ENCODE measurements at regions not wholly inside any gene's neighbourhood (a gene's known extent, or its start where the extent isn't known, plus 50 kb on each side); places are given as distances from the start of the nearest gene placed in this dataset.

DNA sequence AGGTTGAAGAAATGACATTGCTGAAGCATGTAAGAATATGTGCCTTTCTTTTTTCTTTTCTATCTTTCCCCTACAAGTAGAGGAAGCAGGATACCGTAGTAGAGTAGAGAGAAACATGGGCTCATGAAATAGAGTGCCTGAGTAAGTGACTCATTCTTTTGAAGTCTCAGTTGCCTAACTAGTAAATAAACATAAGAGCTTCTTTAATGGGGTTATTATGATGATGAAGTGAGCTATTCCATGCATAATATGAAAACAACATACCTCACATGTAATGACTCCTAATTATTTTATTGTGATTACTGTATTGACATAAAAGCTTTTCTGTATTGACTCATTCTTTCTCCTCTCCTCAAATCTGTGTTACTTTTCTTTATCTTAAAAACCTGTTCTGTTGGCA is 1538.2 kb downstream of the TECRL start:
- H3K9me3 ChIP-seq = peaks cover 0 to 33% (median 14%) of the 10 kb centered on the region in 8 donors
- H3K36me3 ChIP-seq = no peaks in the 10 kb centered on the region
- no peaks in the 10 kb centered on the region for H3K27me3 ChIP-seq (replicated peaks in 1 of 7)
- H3K4me1 ChIP-seq = no peaks in the 10 kb centered on the region
- no peak for DNase-seq
- intact Hi-C loops (cut with DNase I; ENCODE audit: low total_unique reads) = no loop called here
- WGBS, 5 donors = 66 to 83% (median 71%) methylated on average over 1 of the region's 1 CpG
- H3K4me3 ChIP-seq = no peak overlapping the region
- TF ChIP-seq POLR2A (IDR thresholded peaks at IDR 0.05) (no peak), POLR2AphosphoS5 (IDR thresholded peaks at IDR 0.05) (no peak)
- TF ChIP-seq, protein P1, sequence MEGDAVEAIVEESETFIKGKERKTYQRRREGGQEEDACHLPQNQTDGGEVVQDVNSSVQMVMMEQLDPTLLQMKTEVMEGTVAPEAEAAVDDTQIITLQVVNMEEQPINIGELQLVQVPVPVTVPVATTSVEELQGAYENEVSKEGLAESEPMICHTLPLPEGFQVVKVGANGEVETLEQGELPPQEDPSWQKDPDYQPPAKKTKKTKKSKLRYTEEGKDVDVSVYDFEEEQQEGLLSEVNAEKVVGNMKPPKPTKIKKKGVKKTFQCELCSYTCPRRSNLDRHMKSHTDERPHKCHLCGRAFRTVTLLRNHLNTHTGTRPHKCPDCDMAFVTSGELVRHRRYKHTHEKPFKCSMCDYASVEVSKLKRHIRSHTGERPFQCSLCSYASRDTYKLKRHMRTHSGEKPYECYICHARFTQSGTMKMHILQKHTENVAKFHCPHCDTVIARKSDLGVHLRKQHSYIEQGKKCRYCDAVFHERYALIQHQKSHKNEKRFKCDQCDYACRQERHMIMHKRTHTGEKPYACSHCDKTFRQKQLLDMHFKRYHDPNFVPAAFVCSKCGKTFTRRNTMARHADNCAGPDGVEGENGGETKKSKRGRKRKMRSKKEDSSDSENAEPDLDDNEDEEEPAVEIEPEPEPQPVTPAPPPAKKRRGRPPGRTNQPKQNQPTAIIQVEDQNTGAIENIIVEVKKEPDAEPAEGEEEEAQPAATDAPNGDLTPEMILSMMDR (IDR thresholded peaks at IDR 0.05 in 8 of 11, conservative IDR thresholded peaks at IDR 0.05 in 3 of 11) = no peak
- H3K27ac ChIP-seq = no peak overlapping the region

DNA sequence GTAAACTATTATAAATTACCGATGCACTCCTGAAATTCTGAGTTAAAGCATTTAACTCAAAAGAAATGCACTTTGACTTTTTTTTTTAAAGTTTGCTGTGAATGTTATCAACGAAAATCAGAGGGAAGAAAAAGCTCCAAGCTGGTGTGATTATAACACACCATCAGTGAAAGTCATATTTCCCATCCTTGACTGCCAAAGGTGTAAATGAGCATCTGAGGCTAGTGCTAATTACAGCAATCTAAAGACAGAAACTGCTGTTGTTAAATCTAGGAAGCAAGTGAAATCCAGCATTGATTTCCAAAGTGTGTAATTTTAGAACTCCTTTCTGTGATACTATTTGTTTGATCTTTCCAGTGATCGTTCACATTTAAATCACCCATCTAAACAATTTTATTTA is 1538.8 kb downstream of the TECRL start:
- intact Hi-C loops (cut with DNase I; ENCODE audit: low total_unique reads) = no loop called here
- Histone ChIP-seq H3K4me3 (no peak overlapping the region), H3K9me3 (peaks cover 0 to 33% (median 14%) of the 10 kb centered on the region in 8 donors), H3K36me3 (no peaks in the 10 kb centered on the region), H3K4me1 (no peaks in the 10 kb centered on the region), H3K27me3 (replicated peaks in 1 of 7) (no peaks in the 10 kb centered on the region), H3K27ac (no peak overlapping the region)
- 66 to 74% (median 70%) methylated on average over 3 of the region's 3 CpGs for WGBS, 5 donors
- TF ChIP-seq, protein P1 (IDR thresholded peaks at IDR 0.05 in 8 of 11, conservative IDR thresholded peaks at IDR 0.05 in 3 of 11) = no peak
- TF ChIP-seq POLR2AphosphoS5 (IDR thresholded peaks at IDR 0.05) (no peak), POLR2A (IDR thresholded peaks at IDR 0.05) (no peak)
- DNase-seq = no peak

DNA sequence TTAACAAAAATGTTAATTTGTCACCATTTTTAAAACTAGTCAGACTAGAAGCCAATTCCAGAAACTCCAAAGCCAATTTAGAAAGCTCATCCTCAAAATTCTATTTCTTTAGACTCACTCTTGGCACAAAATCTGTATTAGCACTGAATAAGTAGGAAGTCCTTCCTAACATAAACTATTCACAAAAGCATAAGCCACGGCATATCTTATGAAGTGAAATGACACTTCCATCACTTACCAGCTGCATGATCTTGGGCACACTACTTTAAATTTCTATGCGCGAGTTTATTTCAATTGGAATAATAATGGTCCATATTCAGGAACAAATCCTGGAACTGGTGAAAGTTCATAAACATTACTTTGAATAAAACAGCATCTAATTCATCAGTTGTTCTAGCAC is 1544.0 kb downstream of the TECRL start:
- no peaks in the 10 kb centered on the region for H3K27me3 ChIP-seq (replicated peaks in 1 of 7)
- TF ChIP-seq, protein P1 (IDR thresholded peaks at IDR 0.05 in 8 of 11, conservative IDR thresholded peaks at IDR 0.05 in 3 of 11) = no peak
- no peak for TF ChIP-seq POLR2A (IDR thresholded peaks at IDR 0.05)
- TF ChIP-seq POLR2AphosphoS5 (IDR thresholded peaks at IDR 0.05) = no peak
- H3K36me3 ChIP-seq = no peaks in the 10 kb centered on the region
- no peaks in the 10 kb centered on the region for H3K4me1 ChIP-seq
- no peak for DNase-seq
- intact Hi-C loops (cut with DNase I; ENCODE audit: low total_unique reads) = no loop called here
- 87 to 91% (median 89%) methylated on average over 3 of the region's 3 CpGs for WGBS, 5 donors
- H3K9me3 ChIP-seq = peaks cover 0 to 5% (median 0%) of the 10 kb centered on the region in 8 donors
- no peak overlapping the region for H3K4me3 ChIP-seq
- no peak overlapping the region for H3K27ac ChIP-seq

DNA sequence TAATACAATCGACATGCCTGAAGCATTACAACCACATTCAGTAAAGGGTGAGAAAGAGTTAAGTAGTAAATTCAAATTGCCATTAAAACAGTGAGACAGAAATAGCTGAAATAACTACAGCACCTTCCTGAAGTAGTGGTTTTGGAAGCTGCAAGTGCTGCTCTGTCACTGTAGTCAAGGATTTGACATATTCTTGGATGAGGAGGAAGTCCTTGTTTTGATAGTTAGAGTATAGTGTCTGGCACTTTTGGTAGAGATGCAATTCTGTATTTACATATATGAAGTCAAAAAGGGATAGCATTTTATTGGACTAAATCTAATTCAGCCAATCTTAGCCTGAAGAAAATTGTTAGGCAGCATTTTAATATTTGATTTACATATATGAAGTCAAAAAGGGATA is 1559.6 kb downstream of the TECRL start:
- no peak overlapping the region for H3K4me3 ChIP-seq
- no peak overlapping the region for H3K27ac ChIP-seq
- WGBS, 5 donors = 43 to 53% (median 50%) methylated on average over 1 of the region's 1 CpG
- TF ChIP-seq POLR2AphosphoS5 (IDR thresholded peaks at IDR 0.05) (no peak), POLR2A (IDR thresholded peaks at IDR 0.05) (no peak)
- TF ChIP-seq, protein P1 (IDR thresholded peaks at IDR 0.05 in 8 of 11, conservative IDR thresholded peaks at IDR 0.05 in 3 of 11) = no peak
- DNase-seq = no peak
- no peaks in the 10 kb centered on the region for H3K4me1 ChIP-seq
- H3K36me3 ChIP-seq = no peaks in the 10 kb centered on the region
- intact Hi-C loops (cut with DNase I; ENCODE audit: low total_unique reads) = no loop called here
- no peaks in the 10 kb centered on the region for H3K27me3 ChIP-seq (replicated peaks in 1 of 7)
- peaks cover 0 to 10% (median 0%) of the 10 kb centered on the region in 8 donors for H3K9me3 ChIP-seq
